GM12891 (cell line): ENCODE measurements at regions not wholly inside any gene's neighbourhood (a gene's known extent, or its start where the extent isn't known, plus 50 kb on each side); places are given as distances from the start of the nearest gene placed in this dataset.

Experiments
- PAX5 ChIP-seq: IDR thresholded peaks from 2 replicates; pipeline ENCODE4 v1.6.1; 2011; ENCODE audit warnings: low read length, moderate library complexity, mild to moderate bottlenecking; ENCODE audit not compliant: insufficient read depth, severe bottlenecking
- POLR2A ChIP-seq: IDR thresholded peaks from 2 replicates; pipeline ENCODE4 v1.6.1; 2011; ENCODE audit warnings: low read depth, low read length, control low read depth
- POLR2AphosphoS5 ChIP-seq: IDR thresholded peaks from 2 replicates; pipeline ENCODE4 v1.6.1; 2011; ENCODE audit warnings: low read depth, low read length, control low read depth
- POU2F2 ChIP-seq: IDR thresholded peaks from 2 replicates; pipeline ENCODE4 v1.6.1; 2011; ENCODE audit warnings: low read depth, mild to moderate bottlenecking, control low read depth, low read length, moderate library complexity
- SPI1 ChIP-seq: IDR thresholded peaks from 2 replicates; pipeline ENCODE4 v1.6.1; 2011; ENCODE audit warnings: low read depth, low read length, control low read depth
- TAF1 ChIP-seq: IDR thresholded peaks from 2 replicates; pipeline ENCODE4 v1.6.1; 2011; ENCODE audit warnings: low read depth, low read length, control low read depth

DNA sequence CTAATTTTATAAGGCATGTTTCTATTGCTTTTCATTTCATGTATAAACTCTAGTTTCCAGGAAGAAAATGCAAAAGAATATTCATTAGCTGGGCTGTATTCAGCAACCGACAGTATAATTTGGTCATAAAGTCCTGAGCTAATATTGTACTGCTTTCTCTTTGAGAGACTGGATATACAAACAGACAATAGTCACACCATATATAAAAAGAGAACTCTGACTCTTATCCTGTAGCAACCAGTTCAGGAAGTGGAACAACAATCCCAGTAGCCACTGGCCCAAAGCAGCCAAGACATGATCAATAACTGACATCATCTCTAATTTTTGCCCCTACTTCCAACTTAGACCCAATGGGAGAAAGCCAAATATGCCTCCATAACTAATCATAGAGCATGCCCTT is 160.8 kb downstream of the FSIP2 start:
- TF ChIP-seq POLR2AphosphoS5 (no peak), POLR2A (no peak), TAF1 (no peak), PAX5 (no peak), SPI1 (no peak), POU2F2 (no peak)
